A549 (cell line): ENCODE measurements at regions not wholly inside any gene's neighbourhood (a gene's known extent, or its start where the extent isn't known, plus 50 kb on each side); places are given as distances from the start of the nearest gene placed in this dataset.

Experiments used
- PHF8 ChIP-seq: fragments of 200-600 bp; sonication (generic); IDR thresholded peaks from 2 replicates; pipeline ENCODE4 v1.6.1; 2016; ENCODE audit warnings: low read depth, mild to moderate bottlenecking, antibody characterized with exemption, moderate library complexity, borderline replicate concordance
- POLR2A ChIP-seq: IDR thresholded peaks from 2 replicates; pipeline ENCODE4 v1.6.1; 2012; ENCODE audit warnings: mild to moderate bottlenecking, low read length
- RNF2 ChIP-seq: fragments of 200-600 bp; sonication (generic); IDR thresholded peaks from 2 replicates; pipeline ENCODE4 v1.6.1; 2016; ENCODE audit warnings: low read depth, mild to moderate bottlenecking, antibody characterized with exemption, moderate library complexity, borderline replicate concordance
- TF ChIP-seq, protein P1 (sequence below): fragments of >200 bp; sonication (Bioruptor Twin); formaldehyde crosslinking; IDR thresholded peaks from 3 replicates; pipeline ENCODE4 v1.5.1; 2016
- TF ChIP-seq, protein P2 (sequence below): fragments of 200-600 bp; sonication (generic); IDR thresholded peaks from 2 replicates; pipeline ENCODE4 v1.6.1; 2016; ENCODE audit warnings: antibody characterized with exemption, mild to moderate bottlenecking, moderate library complexity
- TF ChIP-seq, protein P3 (sequence below): fragments of 250-450 bp; sonication (Bioruptor Pico); IDR thresholded peaks from 2 replicates; pipeline ENCODE4 v1.5.0; 2021; ENCODE audit warnings: mild to moderate bottlenecking, moderate library complexity, borderline replicate concordance

DNA sequence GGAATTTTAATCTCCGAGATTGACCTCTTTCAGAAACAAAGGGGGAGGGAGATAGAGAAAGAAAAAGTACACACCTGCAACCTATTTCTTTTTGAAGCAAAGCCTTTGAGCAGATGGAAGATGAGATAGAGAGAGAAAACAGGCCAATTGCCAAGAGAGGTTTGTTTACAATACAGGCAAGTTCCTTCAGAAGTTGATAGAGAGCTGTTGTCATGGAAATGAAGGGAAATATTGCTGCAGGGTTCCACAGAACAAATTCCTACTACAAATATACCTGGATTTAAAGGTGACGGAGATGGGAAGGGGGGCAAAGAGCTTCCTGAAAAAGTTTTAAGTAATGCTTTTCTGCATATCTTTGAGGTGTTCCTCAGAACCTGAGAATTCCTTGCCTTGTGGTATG is 388.4 kb downstream of the NDFIP2 start:
- no peak for TF ChIP-seq RNF2
- TF ChIP-seq, protein P1, sequence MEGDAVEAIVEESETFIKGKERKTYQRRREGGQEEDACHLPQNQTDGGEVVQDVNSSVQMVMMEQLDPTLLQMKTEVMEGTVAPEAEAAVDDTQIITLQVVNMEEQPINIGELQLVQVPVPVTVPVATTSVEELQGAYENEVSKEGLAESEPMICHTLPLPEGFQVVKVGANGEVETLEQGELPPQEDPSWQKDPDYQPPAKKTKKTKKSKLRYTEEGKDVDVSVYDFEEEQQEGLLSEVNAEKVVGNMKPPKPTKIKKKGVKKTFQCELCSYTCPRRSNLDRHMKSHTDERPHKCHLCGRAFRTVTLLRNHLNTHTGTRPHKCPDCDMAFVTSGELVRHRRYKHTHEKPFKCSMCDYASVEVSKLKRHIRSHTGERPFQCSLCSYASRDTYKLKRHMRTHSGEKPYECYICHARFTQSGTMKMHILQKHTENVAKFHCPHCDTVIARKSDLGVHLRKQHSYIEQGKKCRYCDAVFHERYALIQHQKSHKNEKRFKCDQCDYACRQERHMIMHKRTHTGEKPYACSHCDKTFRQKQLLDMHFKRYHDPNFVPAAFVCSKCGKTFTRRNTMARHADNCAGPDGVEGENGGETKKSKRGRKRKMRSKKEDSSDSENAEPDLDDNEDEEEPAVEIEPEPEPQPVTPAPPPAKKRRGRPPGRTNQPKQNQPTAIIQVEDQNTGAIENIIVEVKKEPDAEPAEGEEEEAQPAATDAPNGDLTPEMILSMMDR: no peak
- TF ChIP-seq POLR2A: no peak
- TF ChIP-seq, protein P2, sequence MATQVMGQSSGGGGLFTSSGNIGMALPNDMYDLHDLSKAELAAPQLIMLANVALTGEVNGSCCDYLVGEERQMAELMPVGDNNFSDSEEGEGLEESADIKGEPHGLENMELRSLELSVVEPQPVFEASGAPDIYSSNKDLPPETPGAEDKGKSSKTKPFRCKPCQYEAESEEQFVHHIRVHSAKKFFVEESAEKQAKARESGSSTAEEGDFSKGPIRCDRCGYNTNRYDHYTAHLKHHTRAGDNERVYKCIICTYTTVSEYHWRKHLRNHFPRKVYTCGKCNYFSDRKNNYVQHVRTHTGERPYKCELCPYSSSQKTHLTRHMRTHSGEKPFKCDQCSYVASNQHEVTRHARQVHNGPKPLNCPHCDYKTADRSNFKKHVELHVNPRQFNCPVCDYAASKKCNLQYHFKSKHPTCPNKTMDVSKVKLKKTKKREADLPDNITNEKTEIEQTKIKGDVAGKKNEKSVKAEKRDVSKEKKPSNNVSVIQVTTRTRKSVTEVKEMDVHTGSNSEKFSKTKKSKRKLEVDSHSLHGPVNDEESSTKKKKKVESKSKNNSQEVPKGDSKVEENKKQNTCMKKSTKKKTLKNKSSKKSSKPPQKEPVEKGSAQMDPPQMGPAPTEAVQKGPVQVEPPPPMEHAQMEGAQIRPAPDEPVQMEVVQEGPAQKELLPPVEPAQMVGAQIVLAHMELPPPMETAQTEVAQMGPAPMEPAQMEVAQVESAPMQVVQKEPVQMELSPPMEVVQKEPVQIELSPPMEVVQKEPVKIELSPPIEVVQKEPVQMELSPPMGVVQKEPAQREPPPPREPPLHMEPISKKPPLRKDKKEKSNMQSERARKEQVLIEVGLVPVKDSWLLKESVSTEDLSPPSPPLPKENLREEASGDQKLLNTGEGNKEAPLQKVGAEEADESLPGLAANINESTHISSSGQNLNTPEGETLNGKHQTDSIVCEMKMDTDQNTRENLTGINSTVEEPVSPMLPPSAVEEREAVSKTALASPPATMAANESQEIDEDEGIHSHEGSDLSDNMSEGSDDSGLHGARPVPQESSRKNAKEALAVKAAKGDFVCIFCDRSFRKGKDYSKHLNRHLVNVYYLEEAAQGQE: no peak
- TF ChIP-seq, protein P3, sequence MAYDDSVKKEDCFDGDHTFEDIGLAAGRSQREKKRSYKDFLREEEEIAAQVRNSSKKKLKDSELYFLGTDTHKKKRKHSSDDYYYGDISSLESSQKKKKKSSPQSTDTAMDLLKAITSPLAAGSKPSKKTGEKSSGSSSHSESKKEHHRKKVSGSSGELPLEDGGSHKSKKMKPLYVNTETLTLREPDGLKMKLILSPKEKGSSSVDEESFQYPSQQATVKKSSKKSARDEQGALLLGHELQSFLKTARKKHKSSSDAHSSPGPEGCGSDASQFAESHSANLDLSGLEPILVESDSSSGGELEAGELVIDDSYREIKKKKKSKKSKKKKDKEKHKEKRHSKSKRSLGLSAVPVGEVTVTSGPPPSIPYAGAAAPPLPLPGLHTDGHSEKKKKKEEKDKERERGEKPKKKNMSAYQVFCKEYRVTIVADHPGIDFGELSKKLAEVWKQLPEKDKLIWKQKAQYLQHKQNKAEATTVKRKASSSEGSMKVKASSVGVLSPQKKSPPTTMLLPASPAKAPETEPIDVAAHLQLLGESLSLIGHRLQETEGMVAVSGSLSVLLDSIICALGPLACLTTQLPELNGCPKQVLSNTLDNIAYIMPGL (CRISPR knock-in tag): no peak
- no peak for TF ChIP-seq PHF8
